Mesenchymal stem cell (in vitro differentiated cells and primary cell): ENCODE measurements at regions not wholly inside any gene's neighbourhood (a gene's known extent, or its start where the extent isn't known, plus 50 kb on each side); places are given as distances from the start of the nearest gene placed in this dataset.

Experiments used
- DNase-seq: peaks from one replicate; pipeline ENCODE4 v3.0.0-alpha.2; 2013
- H2AFZ ChIP-seq: one replicate; pipeline ENCODE4 v1.6.1; 2013; ENCODE audit warnings: low read depth, mild to moderate bottlenecking, control low read depth, inconsistent platforms, low read length, moderate library complexity
- H2AK5ac ChIP-seq: 2 replicates; pipeline ENCODE4 v1.6.1; 2013; ENCODE audit warnings: low read length, moderate library complexity, mild to moderate bottlenecking, inconsistent platforms; ENCODE audit not compliant: severe bottlenecking
- H2BK120ac ChIP-seq: one replicate; pipeline ENCODE4 v1.6.1; 2013; ENCODE audit warnings: low read depth, mild to moderate bottlenecking, inconsistent platforms, low read length, moderate library complexity
- H2BK12ac ChIP-seq, 2 experiments: one replicate each; pipeline ENCODE4 v1.6.1; 2013; ENCODE audit warnings: inconsistent platforms in 2 of 2, low read length in 2 of 2, mild to moderate bottlenecking in 2 of 2, moderate library complexity in 2 of 2, control low read depth in 1 of 2
- H2BK15ac ChIP-seq: one replicate; pipeline ENCODE4 v1.6.1; 2013; ENCODE audit warnings: mild to moderate bottlenecking, low read depth, inconsistent platforms; ENCODE audit not compliant: poor library complexity, severe bottlenecking
- H2BK5ac ChIP-seq: 2 replicates; pipeline ENCODE4 v1.6.1; 2013; ENCODE audit warnings: low read depth, mild to moderate bottlenecking, low read length, control low read depth, inconsistent platforms; ENCODE audit not compliant: poor library complexity, severe bottlenecking
- H3K14ac ChIP-seq, 2 experiments: one replicate each; pipeline ENCODE4 v1.6.1; 2013; ENCODE audit warnings: inconsistent platforms in 2 of 2, low read length in 2 of 2, control low read depth in 1 of 2, mild to moderate bottlenecking in 1 of 2, moderate library complexity in 1 of 2
- H3K18ac ChIP-seq, 2 experiments: one replicate each; pipeline ENCODE4 v1.6.1; 2013; ENCODE audit warnings: inconsistent platforms in 2 of 2, low read length in 2 of 2, control low read depth in 1 of 2, low read depth in 1 of 2, mild to moderate bottlenecking in 1 of 2
- H3K23ac ChIP-seq, 2 experiments: one replicate each; pipeline ENCODE4 v1.6.1; 2013; ENCODE audit warnings: inconsistent platforms in 2 of 2, low read length in 2 of 2, mild to moderate bottlenecking in 2 of 2, moderate library complexity in 2 of 2, control low read depth in 1 of 2
- H3K27ac ChIP-seq: 2 replicates; pipeline ENCODE4 v1.5.1; 2013; ENCODE audit warnings: mild to moderate bottlenecking, moderate library complexity, low read length, control low read depth, inconsistent platforms; ENCODE audit not compliant: poor library complexity, severe bottlenecking
- H3K27me3 ChIP-seq, 2 experiments: 2 replicates each; pipeline versions ENCODE4 v1.6.1 to v1.7.0; 2013; ENCODE audit warnings: low read length in 2 of 2, mild to moderate bottlenecking in 2 of 2, moderate library complexity in 2 of 2, control low read depth in 1 of 2, inconsistent platforms in 1 of 2; ENCODE audit not compliant: control insufficient read depth in 1 of 2, insufficient read depth in 1 of 2
- H3K36me3 ChIP-seq, 2 experiments: 2 replicates each; pipeline versions ENCODE4 v1.6.1 to v1.7.0; 2013; ENCODE audit warnings: low read length in 2 of 2, control low read depth in 1 of 2, inconsistent platforms in 1 of 2, low read depth in 1 of 2, mild to moderate bottlenecking in 1 of 2; ENCODE audit not compliant: insufficient read depth in 2 of 2, control insufficient read depth in 1 of 2
- H3K4ac ChIP-seq, 2 experiments: one replicate each; pipeline ENCODE4 v1.6.1; 2013; ENCODE audit warnings: inconsistent platforms in 2 of 2, low read length in 2 of 2, mild to moderate bottlenecking in 2 of 2, moderate library complexity in 2 of 2, control low read depth in 1 of 2, low read depth in 1 of 2
- H3K4me1 ChIP-seq: 2 replicates; pipeline ENCODE4 v1.6.1; 2013; ENCODE audit warnings: low read depth, low read length, control low read depth; ENCODE audit not compliant: control insufficient read depth, insufficient read depth
- H3K4me2 ChIP-seq: 2 replicates; pipeline ENCODE4 v1.6.1; 2013; ENCODE audit warnings: low read length, mild to moderate bottlenecking, inconsistent platforms; ENCODE audit not compliant: poor library complexity, severe bottlenecking
- H3K4me3 ChIP-seq, 2 experiments: 2 replicates each; pipeline versions ENCODE4 v1.5.1 to v1.7.0; 2013; ENCODE audit warnings: low read length in 2 of 2, mild to moderate bottlenecking in 2 of 2, control low read depth in 1 of 2, low read depth in 1 of 2; ENCODE audit not compliant: insufficient read depth in 1 of 2
- H3K79me1 ChIP-seq: replicated peaks from 2 replicates; pipeline ENCODE4 v1.6.1; 2013; ENCODE audit warnings: mild to moderate bottlenecking, control low read depth, low read length, inconsistent platforms; ENCODE audit not compliant: poor library complexity, severe bottlenecking
- H3K9ac ChIP-seq: 2 replicates; pipeline ENCODE4 v1.7.0; 2013; ENCODE audit warnings: mild to moderate bottlenecking, low read length, moderate library complexity
- H3K9me3 ChIP-seq: 2 replicates; pipeline ENCODE4 v1.7.0; 2013; ENCODE audit warnings: mild to moderate bottlenecking, low read length; ENCODE audit not compliant: control insufficient read depth
- H4K8ac ChIP-seq: one replicate; pipeline ENCODE4 v1.6.1; 2013; ENCODE audit warnings: inconsistent platforms, mild to moderate bottlenecking, low read length, moderate library complexity
- H4K91ac ChIP-seq: one replicate; pipeline ENCODE4 v1.6.1; 2013; ENCODE audit warnings: mild to moderate bottlenecking, low read length, inconsistent platforms
- WGBS: methylation state at CpG from one replicate; pipeline ENCODE4 v1.1.7; 2013; ENCODE audit warnings: mixed read lengths; 5-methylcytosine and 5-hydroxymethylcytosine counted together

DNA sequence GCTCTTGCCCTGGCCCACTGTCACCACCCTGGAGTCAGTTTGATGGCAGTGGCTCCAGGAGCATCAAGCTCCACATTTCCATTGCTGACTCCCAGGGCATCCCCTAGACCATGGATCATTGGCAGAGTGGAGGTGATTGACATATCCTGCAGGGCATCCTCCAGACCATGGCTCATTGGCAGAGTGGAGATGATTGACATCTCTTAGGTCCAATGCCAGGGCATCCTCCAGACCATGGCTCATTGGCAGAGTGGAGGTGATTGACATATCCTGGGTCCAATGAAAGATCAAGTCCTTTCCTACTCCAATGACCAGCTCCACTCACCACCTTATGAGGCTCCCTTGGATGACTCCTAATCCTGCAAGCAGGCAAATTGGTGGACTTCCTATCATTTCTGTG lies 174.3 kb upstream of the NLRP1 start:
- peak; percentile 46 for DNase-seq

DNA sequence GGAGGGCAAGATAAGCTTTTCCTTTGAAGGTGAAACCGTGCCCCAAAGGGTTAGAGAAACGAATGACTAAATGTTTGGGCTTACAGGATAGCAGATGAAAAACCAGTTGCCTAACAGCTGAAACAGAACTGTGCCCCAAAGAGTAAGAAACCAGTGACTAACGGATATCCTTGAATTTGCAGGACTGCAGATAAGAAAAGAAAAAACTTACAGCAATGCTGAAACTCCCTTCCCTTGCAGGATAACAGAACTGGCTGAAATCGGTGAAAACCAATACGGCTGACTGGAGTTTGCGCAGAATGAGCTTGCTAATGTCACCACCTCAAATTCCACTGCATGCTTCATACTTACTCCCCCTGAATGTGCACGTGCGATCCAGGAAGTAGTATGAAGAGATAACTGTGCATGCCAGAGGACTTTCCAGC lies 175.2 kb upstream of the NLRP1 start:
- Histone ChIP-seq H2BK12ac (no peak overlapping the region), H3K14ac (no peak overlapping the region), H3K79me1 (no peaks in the 10 kb centered on the region), H3K4ac (no peak overlapping the region), H3K9me3 (no peaks in the 10 kb centered on the region), H3K4me2 (no peak overlapping the region), H3K4me3 (no peak overlapping the region), H4K8ac (no peak overlapping the region), H2AFZ (no peak overlapping the region), H3K27me3 (peaks cover 23 to 62% of the 10 kb centered on the region in 2 experiments), H3K4me1 (no peaks in the 10 kb centered on the region), H2BK120ac (no peak overlapping the region), H3K23ac (no peak overlapping the region), H3K36me3 (no peaks in the 10 kb centered on the region), H2AK5ac (no peak overlapping the region), H4K91ac (no peak overlapping the region), H3K9ac (no peak overlapping the region), H3K27ac (no peak overlapping the region), H3K18ac (no peak overlapping the region), H2BK5ac (no peak overlapping the region), H2BK15ac (no peak overlapping the region)
- 75% methylated on average over 8 of the region's 8 CpGs for WGBS
- DNase-seq: no peak

More for the DNA sequence above, 174.3 kb upstream of the NLRP1 start:
- Histone ChIP-seq H3K36me3 (no peaks in the 10 kb centered on the region), H3K9me3 (no peaks in the 10 kb centered on the region), H3K27ac (no peak overlapping the region), H2AK5ac (no peak overlapping the region), H2AFZ (no peak overlapping the region), H2BK15ac (no peak overlapping the region), H3K4me1 (no peaks in the 10 kb centered on the region), H3K9ac (no peak overlapping the region), H3K4me2 (no peak overlapping the region), H2BK5ac (no peak overlapping the region), H3K79me1 (no peaks in the 10 kb centered on the region), H2BK120ac (no peak overlapping the region), H3K23ac (no peak overlapping the region), H3K14ac (no peak overlapping the region), H4K91ac (no peak overlapping the region), H3K18ac (no peak overlapping the region), H3K27me3 (peaks cover 18 to 60% of the 10 kb centered on the region in 2 experiments), H4K8ac (no peak overlapping the region), H2BK12ac (no peak overlapping the region), H3K4me3 (no peak overlapping the region), H3K4ac (no peak overlapping the region)

DNA sequence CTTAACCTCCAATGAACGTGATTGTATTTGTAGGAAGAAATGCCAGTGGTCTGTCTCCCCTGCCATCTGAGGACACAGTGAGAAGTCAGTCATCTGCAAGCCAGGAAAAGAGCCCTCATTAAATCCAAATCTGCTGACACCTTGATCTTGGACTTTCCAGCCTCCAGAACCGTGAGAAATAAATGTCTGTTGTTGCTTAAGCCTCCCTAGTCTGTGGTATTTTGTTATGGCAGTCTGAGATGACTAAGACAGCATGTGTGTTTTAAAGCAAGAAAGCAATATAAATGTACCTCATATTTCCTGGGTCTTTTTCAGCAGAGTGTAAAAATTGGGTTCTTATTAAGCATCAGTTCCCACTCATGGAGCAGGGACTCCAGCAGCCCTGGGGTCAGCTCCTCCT lies 177.9 kb upstream of the NLRP1 start:
- H3K18ac ChIP-seq: no peak overlapping the region
- no peak overlapping the region for H3K27ac ChIP-seq
- H2BK5ac ChIP-seq: no peak overlapping the region
- H3K79me1 ChIP-seq: no peaks in the 10 kb centered on the region
- no peak overlapping the region for H2AFZ ChIP-seq
- no peak overlapping the region for H3K14ac ChIP-seq
- no peak overlapping the region for H3K4me3 ChIP-seq
- no peak overlapping the region for H3K9ac ChIP-seq
- no peak overlapping the region for H4K8ac ChIP-seq
- H2BK15ac ChIP-seq: no peak overlapping the region
- H2BK12ac ChIP-seq: no peak overlapping the region
- H3K9me3 ChIP-seq: no peaks in the 10 kb centered on the region
- no peaks in the 10 kb centered on the region for H3K4me1 ChIP-seq
- no peak overlapping the region for H2AK5ac ChIP-seq
- no peak overlapping the region for H3K4me2 ChIP-seq
- no peak overlapping the region for H2BK120ac ChIP-seq
- H3K36me3 ChIP-seq: no peaks in the 10 kb centered on the region
- H3K27me3 ChIP-seq: peaks cover 37 to 68% of the 10 kb centered on the region in 2 experiments
- WGBS: 72% methylated on average over 2 of the region's 2 CpGs
- DNase-seq: peak; percentile 70
- H3K4ac ChIP-seq: no peak overlapping the region
- no peak overlapping the region for H3K23ac ChIP-seq
- no peak overlapping the region for H4K91ac ChIP-seq

DNA sequence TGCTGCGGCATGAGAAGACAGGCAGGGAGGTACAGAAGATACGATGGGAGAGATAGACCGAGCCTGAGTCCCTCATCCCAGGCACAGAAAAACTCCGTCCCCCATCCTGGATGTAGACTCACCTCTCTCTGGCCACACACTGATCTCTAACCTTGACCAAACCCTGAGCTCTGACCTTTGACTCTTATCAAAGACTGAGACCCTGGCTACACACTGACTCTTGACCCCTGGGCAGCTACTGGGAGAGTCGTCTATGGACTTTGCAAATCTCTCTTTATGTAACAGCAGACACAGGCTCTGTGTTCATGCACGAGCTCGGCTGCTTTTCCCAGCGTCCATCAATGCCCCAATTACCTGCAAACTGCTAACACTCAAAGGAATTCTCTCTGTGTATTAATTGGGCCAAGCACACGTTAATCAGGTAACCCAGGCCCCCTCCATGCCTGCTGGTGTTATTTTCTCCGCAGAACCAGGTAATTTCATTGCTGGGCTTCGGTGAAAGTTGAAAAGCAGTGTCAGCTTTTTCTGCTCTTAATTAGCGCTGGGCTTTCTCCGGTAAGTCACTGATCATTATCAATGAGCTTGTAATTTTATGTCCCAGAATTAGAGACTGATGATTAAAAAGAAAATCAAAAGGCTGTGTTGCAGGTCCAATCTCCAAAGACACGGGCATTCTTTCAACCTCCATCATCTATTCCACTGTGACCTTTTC lies 179.4 kb upstream of the NLRP1 start:
- no peak overlapping the region for H3K23ac ChIP-seq
- DNase-seq: no peak

More for the DNA sequence above, 179.4 kb upstream of the NLRP1 start:
- Histone ChIP-seq H3K27me3 (peaks cover 37 to 72% of the 10 kb centered on the region in 2 experiments), H2AK5ac (no peak overlapping the region), H3K9me3 (no peaks in the 10 kb centered on the region), H2AFZ (no peak overlapping the region), H3K14ac (no peak overlapping the region), H4K8ac (no peak overlapping the region), H4K91ac (no peak overlapping the region), H3K9ac (no peak overlapping the region), H2BK15ac (no peak overlapping the region), H2BK5ac (no peak overlapping the region), H3K27ac (no peak overlapping the region), H3K79me1 (no peaks in the 10 kb centered on the region), H3K18ac (no peak overlapping the region), H2BK12ac (no peak overlapping the region), H3K4me3 (no peak overlapping the region), H3K4ac (no peak overlapping the region), H2BK120ac (no peak overlapping the region), H3K36me3 (no peaks in the 10 kb centered on the region), H3K4me2 (no peak overlapping the region), H3K4me1 (no peaks in the 10 kb centered on the region)
- WGBS: 75% methylated on average over 12 of the region's 14 CpGs
